Suprapubic skin (tissue), 4 donors: ENCODE measurements at regions not wholly inside any gene's neighbourhood (a gene's known extent, or its start where the extent isn't known, plus 50 kb on each side); places are given as distances from the start of the nearest gene placed in this dataset.

Source experiments
- DNase-seq, 2 donors: peaks; one replicate each; pipeline ENCODE4 v3.0.0-alpha.2; 2019; ENCODE audit warnings: low spot score in 2 of 2
- H3K27ac ChIP-seq: fragments of 200-600 bp; sonication (generic); one replicate; pipeline ENCODE4 v1.5.1; 2019
- H3K27me3 ChIP-seq: fragments of 200-600 bp; sonication (generic); one replicate; pipeline ENCODE4 v1.5.1; 2019
- H3K36me3 ChIP-seq: fragments of 200-600 bp; sonication (generic); one replicate; pipeline ENCODE4 v1.5.1; 2019
- H3K4me1 ChIP-seq: fragments of 200-600 bp; sonication (generic); one replicate; pipeline ENCODE4 v1.5.1; 2019
- H3K4me3 ChIP-seq: fragments of 200-600 bp; sonication (generic); one replicate; pipeline ENCODE4 v1.5.1; 2019; ENCODE audit warnings: mild to moderate bottlenecking
- H3K9me3 ChIP-seq: fragments of 200-600 bp; sonication (generic); one replicate; pipeline ENCODE4 v1.5.1; 2019
- EP300 ChIP-seq: sonication (generic); formaldehyde crosslinking; IDR thresholded peaks from one replicate; pipeline ENCODE4 v1.6.1; 2017; ENCODE audit warnings: antibody characterized with exemption
- POLR2A ChIP-seq, 2 donors: fragments of 450-650 bp; IDR thresholded peaks; one replicate each; pipeline ENCODE4 v1.6.1; 2017; ENCODE audit warnings: antibody characterized with exemption in 2 of 2, mild to moderate bottlenecking in 2 of 2, moderate library complexity in 2 of 2
- POLR2AphosphoS5 ChIP-seq, 3 donors: sonication (generic); formaldehyde crosslinking; IDR thresholded peaks; one replicate each; pipeline ENCODE4 v1.6.1; 2017; ENCODE audit warnings: antibody characterized with exemption in 3 of 3
- WGBS: methylation state at CpG from one replicate; pipeline ENCODE4 v1.1.5; 2018; 5-methylcytosine and 5-hydroxymethylcytosine counted together
- TF ChIP-seq, protein P1 (sequence below), 2 donors: fragments of 200-600 bp in 1 of 2; fragments of 450-650 bp in 1 of 2; sonication (generic) in 1 of 2; IDR thresholded peaks; one replicate each; pipeline ENCODE4 v1.5.1; 2016 to 2019; ENCODE audit warnings: antibody characterized with exemption in 2 of 2, mild to moderate bottlenecking in 1 of 2, moderate library complexity in 1 of 2

DNA sequence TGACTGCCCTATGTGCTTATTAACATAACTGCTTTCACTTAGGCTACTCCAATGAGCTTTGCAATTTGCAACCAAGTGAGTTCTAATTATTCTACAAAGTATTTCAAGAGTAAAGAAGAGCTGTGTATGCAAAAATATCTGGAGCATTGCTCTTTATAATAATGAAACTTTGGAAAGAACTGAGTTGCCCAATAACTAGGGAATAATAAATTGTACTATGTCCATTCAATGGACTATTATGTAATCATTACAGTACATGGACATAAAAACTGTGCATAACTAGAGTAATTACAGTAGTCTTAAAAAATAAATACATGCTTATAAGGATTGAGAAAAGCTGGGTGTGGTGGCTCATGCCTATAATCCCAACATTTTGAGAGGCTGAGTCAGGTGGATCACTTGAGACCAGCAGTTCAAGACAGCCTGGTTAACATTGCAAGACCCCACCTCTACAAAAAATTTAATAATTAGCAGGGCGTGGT lies 70.3 kb upstream of the JAK1 start:
- Histone ChIP-seq H3K4me1 (no peaks in the 10 kb centered on the region), H3K9me3 (no peaks in the 10 kb centered on the region), H3K36me3 (peaks cover 3% of the 10 kb centered on the region), H3K4me3 (no peak overlapping the region), H3K27me3 (no peaks in the 10 kb centered on the region), H3K27ac (no peak overlapping the region)
- 86% methylated on average over 1 of the region's 1 CpG for WGBS
- TF ChIP-seq EP300, result no peak
- no peak for TF ChIP-seq POLR2AphosphoS5 (IDR thresholded peaks at IDR 0.05)
- TF ChIP-seq, protein P1, sequence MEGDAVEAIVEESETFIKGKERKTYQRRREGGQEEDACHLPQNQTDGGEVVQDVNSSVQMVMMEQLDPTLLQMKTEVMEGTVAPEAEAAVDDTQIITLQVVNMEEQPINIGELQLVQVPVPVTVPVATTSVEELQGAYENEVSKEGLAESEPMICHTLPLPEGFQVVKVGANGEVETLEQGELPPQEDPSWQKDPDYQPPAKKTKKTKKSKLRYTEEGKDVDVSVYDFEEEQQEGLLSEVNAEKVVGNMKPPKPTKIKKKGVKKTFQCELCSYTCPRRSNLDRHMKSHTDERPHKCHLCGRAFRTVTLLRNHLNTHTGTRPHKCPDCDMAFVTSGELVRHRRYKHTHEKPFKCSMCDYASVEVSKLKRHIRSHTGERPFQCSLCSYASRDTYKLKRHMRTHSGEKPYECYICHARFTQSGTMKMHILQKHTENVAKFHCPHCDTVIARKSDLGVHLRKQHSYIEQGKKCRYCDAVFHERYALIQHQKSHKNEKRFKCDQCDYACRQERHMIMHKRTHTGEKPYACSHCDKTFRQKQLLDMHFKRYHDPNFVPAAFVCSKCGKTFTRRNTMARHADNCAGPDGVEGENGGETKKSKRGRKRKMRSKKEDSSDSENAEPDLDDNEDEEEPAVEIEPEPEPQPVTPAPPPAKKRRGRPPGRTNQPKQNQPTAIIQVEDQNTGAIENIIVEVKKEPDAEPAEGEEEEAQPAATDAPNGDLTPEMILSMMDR (IDR thresholded peaks at IDR 0.05), result no peak
- TF ChIP-seq POLR2A (IDR thresholded peaks at IDR 0.05), result no peak
- no peak for DNase-seq

DNA sequence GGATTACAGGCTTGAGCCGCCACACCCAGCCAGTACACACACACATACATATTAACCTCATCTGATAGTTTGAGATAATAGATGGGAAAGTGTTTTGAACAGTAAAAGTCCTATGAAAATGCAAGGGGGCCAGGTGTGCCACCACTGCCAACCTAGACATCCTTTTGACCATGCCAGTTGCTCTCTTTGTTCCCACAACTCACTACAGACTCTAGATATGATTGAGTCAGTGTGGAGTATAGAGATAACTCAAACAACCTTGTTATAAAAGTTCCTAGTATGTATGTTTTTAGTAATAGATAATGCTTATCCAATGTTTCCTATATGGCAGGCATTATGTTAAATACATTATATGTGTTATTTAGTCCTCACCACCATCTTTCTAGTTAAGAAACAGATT lies 72.7 kb upstream of the JAK1 start:
- Histone ChIP-seq H3K27ac (no peak overlapping the region), H3K36me3 (peaks cover 3% of the 10 kb centered on the region), H3K4me1 (no peaks in the 10 kb centered on the region), H3K27me3 (no peaks in the 10 kb centered on the region), H3K4me3 (no peak overlapping the region), H3K9me3 (no peaks in the 10 kb centered on the region)
- no peak for DNase-seq
- 100% methylated on average over 1 of the region's 1 CpG for WGBS
- TF ChIP-seq EP300 (no peak), POLR2AphosphoS5 (IDR thresholded peaks at IDR 0.05) (no peak), POLR2A (IDR thresholded peaks at IDR 0.05) (no peak)
- TF ChIP-seq, protein P1 (IDR thresholded peaks at IDR 0.05), result no peak

DNA sequence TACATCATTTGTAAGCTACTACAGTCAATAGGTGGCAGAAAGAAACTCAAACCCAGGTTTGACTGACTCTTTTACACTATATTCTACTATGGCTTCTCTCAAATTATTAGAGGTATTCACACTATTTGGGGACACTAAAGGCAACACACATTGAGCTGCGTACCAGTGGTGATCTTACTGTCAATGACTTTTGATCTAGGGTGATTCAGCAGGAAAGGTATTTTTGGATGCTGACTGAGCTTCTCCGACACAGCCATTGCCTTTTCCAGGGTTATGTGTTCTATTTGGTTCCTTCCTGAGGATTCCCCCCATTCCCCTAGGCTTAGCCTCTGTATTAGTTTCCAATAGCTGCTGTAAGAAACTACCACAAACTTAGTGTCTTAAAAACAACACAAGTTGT lies 73.2 kb upstream of the JAK1 start:
- no peak overlapping the region for H3K27ac ChIP-seq
- H3K4me1 ChIP-seq, result no peaks in the 10 kb centered on the region
- WGBS, result 95% methylated on average over 2 of the region's 2 CpGs
- no peaks in the 10 kb centered on the region for H3K9me3 ChIP-seq
- H3K36me3 ChIP-seq, result peaks cover 3% of the 10 kb centered on the region
- TF ChIP-seq EP300 (no peak), POLR2A (IDR thresholded peaks at IDR 0.05) (no peak), POLR2AphosphoS5 (IDR thresholded peaks at IDR 0.05) (no peak)
- TF ChIP-seq, protein P1 (IDR thresholded peaks at IDR 0.05), result no peak
- no peak for DNase-seq
- H3K4me3 ChIP-seq, result no peak overlapping the region
- H3K27me3 ChIP-seq, result no peaks in the 10 kb centered on the region

DNA sequence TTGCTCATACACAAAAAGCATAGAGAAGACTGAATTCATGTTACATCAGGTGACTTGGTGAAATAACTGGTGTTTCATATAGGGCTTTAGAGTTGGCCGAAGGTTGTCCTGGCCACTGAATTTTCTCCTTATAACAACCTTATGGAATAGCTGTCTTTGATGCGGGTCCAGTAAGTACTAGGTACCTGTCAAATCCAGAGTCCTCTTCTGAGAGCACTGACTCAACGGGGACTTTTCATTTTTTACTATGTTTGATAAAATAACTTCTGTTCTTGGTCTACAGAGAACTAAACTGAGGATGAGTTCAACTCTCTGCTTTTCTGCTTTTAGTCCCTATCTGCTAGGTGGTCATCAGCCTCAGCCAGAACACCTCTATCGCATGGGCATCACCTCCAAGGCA lies 76.1 kb upstream of the JAK1 start:
- Histone ChIP-seq H3K9me3 (no peaks in the 10 kb centered on the region), H3K4me1 (no peaks in the 10 kb centered on the region), H3K27me3 (no peaks in the 10 kb centered on the region), H3K4me3 (no peak overlapping the region), H3K36me3 (no peaks in the 10 kb centered on the region), H3K27ac (no peak overlapping the region)
- DNase-seq, result no peak
- TF ChIP-seq EP300 (no peak), POLR2AphosphoS5 (IDR thresholded peaks at IDR 0.05) (no peak), POLR2A (IDR thresholded peaks at IDR 0.05) (no peak)
- TF ChIP-seq, protein P1 (IDR thresholded peaks at IDR 0.05), result no peak
- 95% methylated on average over 4 of the region's 4 CpGs for WGBS

DNA sequence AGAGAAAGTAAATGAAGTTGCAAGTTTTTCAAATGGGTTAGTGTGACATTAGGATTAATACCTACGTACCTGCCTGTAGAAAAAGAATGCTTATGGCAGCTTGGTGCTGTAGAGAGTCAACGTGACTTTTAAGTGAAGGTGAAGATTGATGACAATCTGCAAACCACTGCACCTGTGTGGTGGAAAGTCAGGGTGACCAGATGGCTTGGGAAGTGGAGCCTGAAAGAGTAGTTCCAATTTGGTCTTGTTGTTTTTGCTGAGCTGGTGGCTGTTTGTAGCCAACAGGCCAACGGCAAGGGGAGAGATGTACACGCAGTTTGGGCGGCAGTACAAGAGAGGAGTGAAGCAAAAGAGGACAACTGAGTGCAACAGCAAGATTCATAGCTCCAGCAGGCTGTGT lies 78.1 kb upstream of the JAK1 start:
- Histone ChIP-seq H3K27ac (no peak overlapping the region), H3K9me3 (no peaks in the 10 kb centered on the region), H3K4me1 (peaks cover 3% of the 10 kb centered on the region), H3K27me3 (no peaks in the 10 kb centered on the region), H3K4me3 (no peak overlapping the region), H3K36me3 (no peaks in the 10 kb centered on the region)
- no peak for DNase-seq
- WGBS, result 78% methylated on average over 5 of the region's 5 CpGs
- TF ChIP-seq, protein P1 (IDR thresholded peaks at IDR 0.05), result no peak
- TF ChIP-seq POLR2AphosphoS5 (IDR thresholded peaks at IDR 0.05) (no peak), EP300 (no peak), POLR2A (IDR thresholded peaks at IDR 0.05) (no peak)
